ENCODE measurements at regions not wholly inside any gene's neighbourhood (a gene's known extent, or its start where the extent isn't known, plus 50 kb on each side); places are given as distances from the start of the nearest gene placed in this dataset.

GRCh38 chr12:103139876-103140275 is 182.4 kb downstream of the ASCL1 start:
- H3K79me2 ChIP-seq (ENCODE audit: insufficient read depth, low read length) = no peaks in the 10 kb centered on the region
- no peak for ATAC-seq
- no peak overlapping the region for H2AFZ ChIP-seq (ENCODE audit: low read length)
- ChIA-PET POLR2A (no interaction called here), CTCF (ENCODE audit: low intra/inter-chr PET ratio, low total read pairs) (no interaction called here)
- no peak for TF ChIP-seq ZNF552 (CRISPR knock-in tag; IDR thresholded peaks at IDR 0.05; ENCODE audit: borderline replicate concordance)
- no peak for TF ChIP-seq ONECUT2 (CRISPR knock-in tag; IDR thresholded peaks at IDR 0.05)
- no peak for TF ChIP-seq ZNF646 (CRISPR knock-in tag; IDR thresholded peaks at IDR 0.05)
- no peak for TF ChIP-seq AHDC1 (CRISPR knock-in tag; IDR thresholded peaks at IDR 0.05; ENCODE audit: borderline replicate concordance)
- no peak for TF ChIP-seq NBN (conservative IDR thresholded peaks at IDR 0.05)
- TF ChIP-seq THRA (CRISPR knock-in tag; IDR thresholded peaks at IDR 0.05; ENCODE audit: borderline replicate concordance) = no peak
- H3K9ac ChIP-seq (ENCODE audit: insufficient read depth, low read depth, low read length) = no peak overlapping the region
- H3K27ac ChIP-seq (ENCODE audit: extremely low read length, insufficient read depth, low read length) = no peak overlapping the region
- intact Hi-C loops (cut with micrococcal nuclease; ENCODE audit: unreplicated experiment) = no loop called here
- H3K4me3 ChIP-seq (replicated peaks in 1 of 3; ENCODE audit: insufficient read depth in 1 of 3, low read depth in 2 of 3, low read length in 3 of 3) = no peak overlapping the region
- H3K4me2 ChIP-seq (ENCODE audit: low read depth, low read length) = no peak overlapping the region
- no peaks in the 10 kb centered on the region for H3K27me3 ChIP-seq (ENCODE audit: control insufficient read depth in 1 of 2, insufficient read depth in 2 of 2, low read length in 2 of 2)
- WGBS (ENCODE audit: low lambda C conversion rate) = 0% methylated on average over 3 of the region's 3 CpGs
- H3K4me1 ChIP-seq (ENCODE audit: insufficient read depth, low read length) = no peaks in the 10 kb centered on the region
- BruUV-seq (replicated peaks) = no TSS peak
- H3K9me3 ChIP-seq (ENCODE audit: low read length) = no peaks in the 10 kb centered on the region
- no peaks in the 10 kb centered on the region for H3K36me3 ChIP-seq (replicated peaks in 1 of 2; ENCODE audit: control insufficient read depth in 1 of 2, insufficient read depth in 2 of 2, low read length in 2 of 2)
- DNase-seq (ENCODE audit: low spot score) = no peak
- H4K20me1 ChIP-seq (ENCODE audit: insufficient read depth, low read length) = no peaks in the 10 kb centered on the region
- in situ Hi-C loops (cut with HindIII; ENCODE audit: extremely low pct_ligation_motif_present, low pct_unique_long_range_greater_than_20kb) = no loop called here
- FAIRE-seq = no peak
